Activated naive CD4-positive, alpha-beta T cell (primary cell): ENCODE measurements at regions not wholly inside any gene's neighbourhood (a gene's known extent, or its start where the extent isn't known, plus 50 kb on each side); places are given as distances from the start of the nearest gene placed in this dataset.
"Not testable (repeated sequence)": the region's sequence is repeated elsewhere in the genome, so short reads cannot be mapped to it uniquely, and the experiment has no call there.

Experiments
- DNase-seq, 4 experiments: peaks; one replicate each; lab custom pipeline; 2025; lab: John Stamatoyannopoulos, UW

GRCh38 chr21:28174701-28175100, 818.0 kb downstream of the LTN1 start:
- no peak for DNase-seq

GRCh38 chr21:28174006-28174405, 818.7 kb downstream of the LTN1 start:
- no peak for DNase-seq

- DNase-seq = no peak
Measured at GRCh38 chr21:28172376-28172775, 820.3 kb downstream of the LTN1 start.

GRCh38 chr21:28167366-28167765, 825.3 kb downstream of the LTN1 start:
- no peak for DNase-seq

GRCh38 chr21:28164519-28164918, 828.2 kb downstream of the LTN1 start:
- not testable (repeated sequence) for DNase-seq

GRCh38 chr21:28162052-28162451, 830.6 kb downstream of the LTN1 start:
- DNase-seq = not testable (repeated sequence)

GRCh38 chr21:28160378-28160777, 832.3 kb downstream of the LTN1 start:
- no peak for DNase-seq

- no peak for DNase-seq
Measured at GRCh38 chr21:28159396-28159795, 833.3 kb downstream of the LTN1 start.

- no peak for DNase-seq
Measured at GRCh38 chr21:28156590-28156989, 836.1 kb downstream of the LTN1 start.

GRCh38 chr21:28154121-28154520, 838.6 kb downstream of the LTN1 start:
- DNase-seq = no peak

GRCh38 chr21:28152732-28153131, 839.9 kb downstream of the LTN1 start:
- no peak for DNase-seq

- no peak for DNase-seq
Measured at GRCh38 chr21:28151758-28152157, 840.9 kb downstream of the LTN1 start.

GRCh38 chr21:28150778-28151177, 841.9 kb downstream of the LTN1 start:
- DNase-seq = no peak

GRCh38 chr21:28148400-28149064, 844.1 kb downstream of the LTN1 start:
- DNase-seq = no peak

GRCh38 chr21:28144653-28145052, 848.0 kb downstream of the LTN1 start:
- DNase-seq = no peak

GRCh38 chr21:28144089-28144488, 848.6 kb downstream of the LTN1 start:
- DNase-seq = no peak

GRCh38 chr21:28142697-28143096, 850.0 kb downstream of the LTN1 start:
- DNase-seq = no peak

GRCh38 chr21:28138272-28138671, 854.4 kb downstream of the LTN1 start:
- no peak for DNase-seq

- no peak for DNase-seq
Measured at GRCh38 chr21:28136656-28137255, 855.9 kb downstream of the LTN1 start.

- DNase-seq = no peak
Measured at GRCh38 chr21:28135646-28136045, 857.0 kb downstream of the LTN1 start.

- DNase-seq = no peak
Measured at GRCh38 chr21:28133116-28133515, 859.6 kb downstream of the LTN1 start.

GRCh38 chr21:28132713-28133112, 860.0 kb downstream of the LTN1 start:
- DNase-seq = no peak

- no peak for DNase-seq
Measured at GRCh38 chr21:28127175-28127785, 865.4 kb downstream of the LTN1 start.
